Activated T-cell treated with anti-CD3 and anti-CD28 coated beads, Interleukin-2, amount 50 U/mL, for 4 hours (primary cell): ENCODE measurements at regions not wholly inside any gene's neighbourhood (a gene's known extent, or its start where the extent isn't known, plus 50 kb on each side); places are given as distances from the start of the nearest gene placed in this dataset.

ENCODE experiments used
- ATAC-seq, 2 donors: fragments of 200-7000 bp; cut with Tn5 transposase; one replicate each; pipeline ENCODE4 v1.10.0; 2021
- DNase-seq: peaks from one replicate; pipeline ENCODE4 v3.0.0-alpha.2; 2020
- H3K27me3 Mint-ChIP-seq: one replicate; pipeline ENCODE4 v1.8.0; 2021; ENCODE audit warnings: low read depth, mixed read lengths
- H3K36me3 Mint-ChIP-seq: one replicate; pipeline ENCODE4 v1.8.0; 2022; ENCODE audit warnings: mixed read lengths; ENCODE audit not compliant: insufficient read depth
- H3K4me1 Mint-ChIP-seq: one replicate; pipeline ENCODE4 v1.8.0; 2021; ENCODE audit warnings: low read depth, mixed read lengths
- H3K4me3 Mint-ChIP-seq: one replicate; pipeline ENCODE4 v1.8.0; 2021; ENCODE audit warnings: mild to moderate bottlenecking, moderate library complexity, mixed read lengths
- H3K9me3 Mint-ChIP-seq: one replicate; pipeline ENCODE4 v1.8.0; 2021; ENCODE audit warnings: mixed read lengths

DNA sequence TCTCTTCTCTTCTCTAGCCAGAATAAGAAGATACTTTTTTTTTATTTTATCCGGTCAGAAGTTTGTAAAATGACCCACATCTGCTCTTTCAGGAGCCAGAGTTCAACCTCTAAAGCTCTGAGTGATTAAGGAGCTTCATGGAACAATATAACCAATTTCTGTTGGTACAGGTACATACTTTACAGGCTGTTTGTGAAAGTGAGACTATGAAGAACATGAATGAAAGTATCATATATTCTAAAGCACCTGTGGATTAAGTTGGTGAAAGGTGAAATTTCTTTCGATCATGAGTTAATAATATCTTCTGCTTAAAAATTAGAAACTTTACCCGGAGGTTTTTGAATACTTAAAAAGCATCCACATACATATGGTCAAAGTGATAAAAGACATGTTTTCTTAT, 65.2 kb downstream of the DMRT2 start:
- no peak for DNase-seq
- Mint-ChIP-seq H3K36me3 (no peaks in the 10 kb centered on the region), H3K4me3 (no peak overlapping the region), H3K27me3 (no peaks in the 10 kb centered on the region), H3K9me3 (peaks cover 4% of the 10 kb centered on the region), H3K4me1 (no peaks in the 10 kb centered on the region)
- no peak for ATAC-seq

DNA sequence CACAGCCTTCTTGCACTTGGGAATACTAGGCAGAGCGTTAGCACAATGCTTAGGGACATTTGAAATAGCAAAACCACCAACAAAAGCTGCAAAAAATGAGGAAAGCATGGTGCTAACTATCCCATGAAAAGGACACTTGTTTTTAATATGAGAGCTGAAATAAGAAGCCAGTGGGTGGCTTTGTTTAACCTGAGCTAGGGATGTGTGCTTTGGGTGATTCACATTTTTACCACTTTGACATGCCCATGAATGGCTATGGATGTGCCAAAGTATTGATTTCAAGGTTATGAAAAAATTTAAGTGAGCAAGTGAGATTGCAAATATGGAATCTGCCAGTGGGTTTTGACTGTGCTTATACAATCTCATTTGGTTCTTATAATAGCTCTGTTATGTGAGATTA, 67.3 kb downstream of the DMRT2 start:
- no peak for ATAC-seq
- H3K4me3 Mint-ChIP-seq, result no peak overlapping the region
- H3K27me3 Mint-ChIP-seq, result peaks cover 3% of the 10 kb centered on the region
- no peak for DNase-seq
- H3K4me1 Mint-ChIP-seq, result no peaks in the 10 kb centered on the region
- H3K9me3 Mint-ChIP-seq, result peaks cover 4% of the 10 kb centered on the region
- H3K36me3 Mint-ChIP-seq, result no peaks in the 10 kb centered on the region

DNA sequence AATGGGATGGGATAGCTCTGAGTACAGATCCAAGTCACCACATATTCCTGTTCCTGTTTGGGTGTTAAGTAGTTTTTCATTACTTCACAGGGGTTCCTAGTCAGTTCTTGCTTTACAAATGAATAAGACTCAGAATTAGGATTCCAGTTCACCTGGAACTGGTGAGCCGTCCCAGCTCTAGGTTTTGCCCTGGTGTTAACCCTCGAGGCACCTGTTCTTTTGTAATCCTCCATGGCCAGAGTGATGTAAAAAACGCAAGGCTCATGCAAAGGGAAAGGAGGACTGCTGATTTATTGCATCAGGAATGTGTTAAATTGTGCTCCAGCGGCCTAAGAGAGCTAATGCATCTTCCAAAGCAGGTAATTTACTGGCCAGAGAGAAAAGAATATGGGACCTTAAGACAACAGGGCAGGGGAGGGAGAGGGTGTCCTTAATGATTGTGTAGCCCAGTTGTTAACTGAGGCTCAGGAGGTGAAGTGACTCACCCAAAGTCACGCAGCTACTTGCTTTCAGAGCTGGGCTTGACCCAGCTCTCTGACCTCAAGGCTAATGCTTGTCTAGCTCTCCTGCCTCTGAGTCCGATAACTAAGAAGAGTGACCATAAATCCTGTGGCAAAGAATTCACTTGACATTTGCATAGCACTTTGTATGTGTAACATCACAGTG, 70.5 kb downstream of the DMRT2 start:
- H3K9me3 Mint-ChIP-seq, result no peaks in the 10 kb centered on the region
- H3K4me3 Mint-ChIP-seq, result no peak overlapping the region
- DNase-seq (no peak), ATAC-seq (no peak)
- H3K36me3 Mint-ChIP-seq, result no peaks in the 10 kb centered on the region
- H3K27me3 Mint-ChIP-seq, result peaks cover 5% of the 10 kb centered on the region
- H3K4me1 Mint-ChIP-seq, result no peaks in the 10 kb centered on the region

DNA sequence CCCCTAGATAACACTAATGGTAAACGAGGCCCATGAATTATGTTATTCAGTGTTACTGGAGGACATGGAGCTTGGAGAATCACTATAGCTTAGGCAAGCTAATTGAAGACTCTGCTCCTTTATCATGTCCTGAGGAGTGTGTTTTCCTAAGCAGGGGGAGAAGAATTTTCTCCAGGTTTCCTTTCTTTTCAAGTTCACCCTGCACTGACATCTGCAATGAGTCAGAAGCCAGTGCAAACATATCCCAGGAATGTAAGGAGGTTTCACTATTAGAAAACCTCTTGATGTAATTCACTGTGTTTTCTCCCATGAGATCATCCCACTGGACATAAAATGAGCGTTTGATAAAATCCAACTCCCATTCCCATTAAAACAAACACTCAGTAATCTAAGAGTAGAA, 75.6 kb downstream of the DMRT2 start:
- ATAC-seq, result no peak

DNA sequence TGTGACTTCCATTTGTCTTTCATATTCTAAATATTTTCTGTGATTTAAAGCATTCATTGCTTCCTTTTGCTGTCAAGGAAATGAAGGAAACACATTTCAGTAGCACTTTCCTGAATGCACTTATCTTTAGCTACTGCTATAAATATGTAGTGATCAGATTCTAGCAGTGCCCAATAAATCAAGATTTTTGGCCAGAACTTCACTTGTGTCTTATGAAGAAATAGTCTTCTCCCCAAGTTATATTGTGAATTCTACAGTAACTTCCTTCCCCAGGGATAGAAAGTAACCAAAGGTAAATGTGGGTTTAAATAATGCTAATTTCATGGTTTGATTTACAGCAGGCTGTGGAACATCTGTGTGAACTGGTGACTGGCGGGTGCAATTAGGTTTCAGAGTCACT, 77.9 kb downstream of the DMRT2 start:
- Mint-ChIP-seq H3K27me3 (peaks cover 6% of the 10 kb centered on the region), H3K4me3 (no peak overlapping the region), H3K36me3 (no peaks in the 10 kb centered on the region), H3K4me1 (no peaks in the 10 kb centered on the region), H3K9me3 (peaks cover 7% of the 10 kb centered on the region)
- ATAC-seq (no peak), DNase-seq (no peak)

More for the DNA sequence above, 75.6 kb downstream of the DMRT2 start:
- no peaks in the 10 kb centered on the region for H3K4me1 Mint-ChIP-seq
- no peaks in the 10 kb centered on the region for H3K36me3 Mint-ChIP-seq
- H3K9me3 Mint-ChIP-seq, result no peaks in the 10 kb centered on the region
- no peak for DNase-seq
- peaks cover 8% of the 10 kb centered on the region for H3K27me3 Mint-ChIP-seq
- no peak overlapping the region for H3K4me3 Mint-ChIP-seq

DNA sequence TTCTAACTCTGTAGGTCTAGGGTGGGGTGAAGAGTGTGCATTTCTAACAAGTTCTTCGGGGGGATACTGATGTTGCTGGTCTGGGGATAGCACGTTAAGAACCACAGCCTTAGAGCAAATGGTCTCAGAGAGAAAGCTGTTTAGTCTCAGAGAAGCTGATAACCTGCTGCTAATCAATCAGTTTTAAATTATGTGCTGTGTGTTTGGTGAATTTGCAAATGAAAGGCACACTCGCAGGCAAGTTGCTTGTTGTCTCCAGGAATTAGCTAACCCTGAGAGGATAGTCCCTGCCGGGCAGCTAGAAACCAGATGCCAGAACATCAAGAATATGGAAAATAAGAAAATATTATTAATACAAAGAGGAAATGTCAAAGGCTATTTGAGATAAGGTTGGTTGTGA, 79.2 kb downstream of the DMRT2 start:
- Mint-ChIP-seq H3K9me3 (peaks cover 7% of the 10 kb centered on the region), H3K36me3 (no peaks in the 10 kb centered on the region), H3K27me3 (peaks cover 6% of the 10 kb centered on the region), H3K4me1 (no peaks in the 10 kb centered on the region), H3K4me3 (no peak overlapping the region)
- DNase-seq, result no peak
- no peak for ATAC-seq

DNA sequence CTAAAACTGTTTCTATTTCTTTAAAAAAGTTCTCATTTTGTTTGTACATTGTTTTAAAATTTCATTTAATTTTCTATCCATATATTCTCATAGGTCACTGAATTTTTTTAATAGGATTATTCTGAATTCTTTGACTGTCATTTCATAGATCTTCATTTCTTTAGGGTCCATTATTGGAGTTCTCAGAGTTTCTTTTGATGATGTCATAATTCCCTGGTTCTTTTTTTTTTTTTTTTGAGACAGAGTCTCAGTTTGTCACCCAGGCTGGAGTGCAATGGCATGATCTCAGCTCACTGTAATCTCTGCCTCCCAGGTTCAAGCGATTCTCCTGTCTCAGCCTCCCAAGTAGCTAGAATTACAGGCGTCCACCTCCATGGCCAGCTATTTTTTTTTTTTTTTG, 89.9 kb downstream of the DMRT2 start:
- H3K36me3 Mint-ChIP-seq, result peaks cover 2% of the 10 kb centered on the region

DNA sequence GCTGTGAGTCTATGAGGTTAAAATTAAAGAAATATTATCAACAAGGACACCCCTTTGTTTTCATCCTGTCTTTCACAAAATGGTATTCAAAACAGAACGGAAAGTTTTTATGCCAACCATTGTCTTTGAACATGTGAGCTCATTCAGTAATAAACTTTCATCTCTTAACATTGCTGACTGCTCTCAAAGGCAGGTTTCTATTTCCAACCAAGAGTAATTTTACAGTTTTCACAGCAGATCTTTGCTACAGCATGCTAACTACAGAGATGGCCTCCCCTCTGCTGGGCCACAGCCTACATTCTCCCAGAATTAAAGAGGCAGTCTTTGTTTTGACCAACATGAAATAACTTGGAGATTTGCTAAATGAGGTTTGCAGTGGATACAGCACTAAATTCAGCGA, 101.5 kb downstream of the DMRT2 start:
- Mint-ChIP-seq H3K36me3 (no peaks in the 10 kb centered on the region), H3K27me3 (no peaks in the 10 kb centered on the region), H3K4me3 (no peak overlapping the region), H3K9me3 (peaks cover 1% of the 10 kb centered on the region), H3K4me1 (no peaks in the 10 kb centered on the region)
- ATAC-seq (no peak), DNase-seq (no peak)

More for the DNA sequence above, 89.9 kb downstream of the DMRT2 start:
- DNase-seq (no peak), ATAC-seq (no peak)
- Mint-ChIP-seq H3K27me3 (peaks cover 2% of the 10 kb centered on the region), H3K4me3 (no peak overlapping the region), H3K4me1 (no peaks in the 10 kb centered on the region), H3K9me3 (peaks cover 36% of the 10 kb centered on the region)

DNA sequence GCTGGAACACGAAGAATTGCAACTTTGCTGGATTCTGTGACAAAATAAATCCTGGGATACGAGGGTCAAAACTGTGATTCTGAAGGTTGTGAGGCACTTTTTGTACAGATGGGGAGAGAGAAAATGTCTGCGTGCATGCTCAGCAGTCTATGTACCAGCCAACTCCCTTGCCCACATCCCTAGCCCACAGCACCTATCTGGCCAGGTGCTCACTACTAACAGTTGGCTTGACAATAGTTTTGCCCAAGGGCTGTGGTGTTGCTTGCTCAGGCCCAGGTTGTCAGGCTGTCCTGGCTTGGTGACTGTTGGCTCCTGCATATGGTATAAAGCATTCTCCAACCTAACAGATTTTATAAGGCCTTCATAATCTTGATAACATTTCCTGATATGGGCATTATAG, 102.0 kb downstream of the DMRT2 start:
- DNase-seq (no peak), ATAC-seq (no peak)
- Mint-ChIP-seq H3K4me1 (no peaks in the 10 kb centered on the region), H3K27me3 (no peaks in the 10 kb centered on the region), H3K9me3 (no peaks in the 10 kb centered on the region), H3K36me3 (no peaks in the 10 kb centered on the region), H3K4me3 (no peak overlapping the region)

DNA sequence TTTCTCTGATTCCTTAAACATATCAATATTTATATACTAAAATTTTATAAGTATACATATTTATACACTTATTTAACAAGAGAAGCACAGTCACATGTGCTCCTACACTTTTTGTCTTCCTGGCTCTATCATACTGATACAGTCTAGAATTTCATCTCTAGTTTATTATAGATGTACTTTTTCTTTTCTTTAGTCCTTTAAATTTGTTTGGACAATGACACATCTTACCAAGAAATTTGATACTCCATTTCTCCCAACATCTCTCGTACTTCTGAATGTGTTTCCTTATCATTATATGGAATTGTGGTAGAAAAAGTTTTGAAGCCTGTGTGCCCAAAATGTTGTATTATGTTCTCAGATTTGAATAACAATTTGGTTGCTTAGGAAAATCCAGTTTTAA, 104.6 kb downstream of the DMRT2 start:
- no peaks in the 10 kb centered on the region for H3K27me3 Mint-ChIP-seq
- DNase-seq (no peak), ATAC-seq (no peak)
- H3K9me3 Mint-ChIP-seq, result no peaks in the 10 kb centered on the region
- H3K36me3 Mint-ChIP-seq, result no peaks in the 10 kb centered on the region
- H3K4me1 Mint-ChIP-seq, result no peaks in the 10 kb centered on the region
- H3K4me3 Mint-ChIP-seq, result no peak overlapping the region

DNA sequence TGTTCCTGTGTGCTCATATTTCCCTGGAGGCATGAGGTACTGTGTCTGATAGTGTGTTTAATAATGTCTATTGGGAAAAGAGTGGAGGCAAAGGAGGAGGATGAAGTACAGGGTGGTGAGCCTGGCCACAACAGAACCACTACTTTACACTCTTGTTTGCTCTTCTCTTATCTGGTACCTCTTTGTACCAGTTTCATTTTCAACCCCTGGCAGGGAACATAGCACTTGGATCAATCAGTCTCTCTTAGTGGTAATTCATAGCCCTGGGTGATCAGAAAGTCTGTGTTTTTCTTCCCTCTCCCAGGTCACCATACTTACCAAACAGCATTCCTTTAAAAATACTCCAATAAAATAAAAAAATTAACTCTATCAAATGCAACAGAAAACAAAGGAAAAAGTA, 105.4 kb downstream of the DMRT2 start:
- H3K9me3 Mint-ChIP-seq, result no peaks in the 10 kb centered on the region
- H3K27me3 Mint-ChIP-seq, result no peaks in the 10 kb centered on the region
- no peak for ATAC-seq
- DNase-seq, result no peak
- H3K4me3 Mint-ChIP-seq, result no peak overlapping the region
- H3K36me3 Mint-ChIP-seq, result no peaks in the 10 kb centered on the region
- no peaks in the 10 kb centered on the region for H3K4me1 Mint-ChIP-seq

DNA sequence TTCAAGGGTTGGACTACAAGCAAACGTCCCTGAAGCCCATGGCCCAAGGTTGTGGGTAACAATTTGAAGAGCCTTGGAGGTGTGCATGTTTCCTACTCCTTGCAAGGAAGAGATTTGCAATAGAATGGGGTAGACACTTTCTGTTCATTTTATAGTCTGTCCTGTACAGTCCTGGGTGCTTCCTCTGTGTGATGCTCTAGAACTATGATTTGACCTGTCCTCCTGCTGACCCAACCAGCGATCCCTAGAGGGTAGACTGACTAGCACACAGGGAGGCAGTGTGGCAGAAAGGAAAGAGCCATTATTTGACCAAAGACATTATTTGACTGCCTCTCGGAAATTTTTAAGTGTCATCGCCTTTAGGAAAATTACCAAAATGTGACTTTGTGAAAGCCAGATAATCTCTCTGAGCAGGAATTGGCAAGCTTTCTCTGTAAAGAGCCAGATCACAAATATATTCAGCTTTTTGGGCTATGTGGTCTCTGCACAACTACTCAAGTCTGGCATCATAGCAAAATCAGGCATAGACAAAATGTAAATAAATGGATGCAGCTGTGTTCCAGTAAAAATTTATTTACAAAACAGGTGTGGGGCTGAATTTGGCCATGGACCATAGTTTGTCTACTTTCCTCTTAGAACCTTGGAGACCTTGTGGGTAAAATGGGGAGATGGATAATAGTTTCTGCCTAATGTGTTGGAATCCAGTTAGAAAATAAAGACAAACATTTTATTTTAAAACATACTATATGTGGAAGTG, 106.8 kb downstream of the DMRT2 start:
- no peak for DNase-seq
- Mint-ChIP-seq H3K9me3 (no peaks in the 10 kb centered on the region), H3K36me3 (no peaks in the 10 kb centered on the region), H3K4me3 (no peak overlapping the region), H3K27me3 (no peaks in the 10 kb centered on the region), H3K4me1 (no peaks in the 10 kb centered on the region)
- no peak for ATAC-seq

DNA sequence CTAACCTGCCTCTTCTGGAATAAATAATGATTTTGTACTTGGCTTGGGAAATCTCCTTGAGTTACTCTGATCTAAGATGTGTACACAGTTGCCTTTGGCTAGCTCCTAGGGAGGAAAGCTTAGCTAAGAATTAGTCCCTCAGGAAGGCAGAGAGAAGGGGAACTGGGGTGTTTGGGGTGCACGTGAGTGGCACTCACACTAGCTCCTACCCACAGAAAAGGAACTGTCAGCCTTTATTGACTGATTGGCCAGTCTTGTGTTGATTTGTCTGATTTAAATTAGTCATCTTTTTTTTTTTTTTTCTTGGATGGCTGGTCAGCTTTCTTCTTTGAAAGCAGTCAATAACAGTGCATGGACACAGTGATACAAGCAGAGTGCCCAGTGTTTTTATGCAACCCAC, 107.7 kb downstream of the DMRT2 start:
- Mint-ChIP-seq H3K36me3 (no peaks in the 10 kb centered on the region), H3K4me1 (no peaks in the 10 kb centered on the region), H3K27me3 (no peaks in the 10 kb centered on the region), H3K9me3 (no peaks in the 10 kb centered on the region), H3K4me3 (no peak overlapping the region)
- ATAC-seq (no peak), DNase-seq (no peak)

DNA sequence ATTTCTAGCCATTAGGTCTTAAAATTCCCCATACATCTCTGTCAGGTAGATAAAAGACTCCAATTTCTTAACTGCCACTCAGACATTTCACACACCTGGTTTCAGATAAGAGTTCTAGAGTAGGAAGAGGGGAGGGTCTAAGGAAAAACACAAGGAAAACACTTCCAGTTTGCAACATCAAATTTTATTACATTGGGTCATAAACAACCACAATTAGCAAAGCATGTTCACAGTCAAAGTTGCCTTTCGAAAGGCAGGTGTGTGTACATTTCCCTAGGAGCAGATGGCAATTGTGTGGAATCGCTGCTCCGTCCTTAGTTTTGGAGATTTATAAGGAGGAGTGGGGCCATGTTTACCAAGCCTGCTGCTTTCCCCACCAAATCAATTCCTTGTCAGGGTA, 120.8 kb downstream of the DMRT2 start:
- Mint-ChIP-seq H3K36me3 (no peaks in the 10 kb centered on the region), H3K9me3 (peaks cover 6% of the 10 kb centered on the region), H3K27me3 (no peaks in the 10 kb centered on the region), H3K4me3 (no peak overlapping the region), H3K4me1 (no peaks in the 10 kb centered on the region)
- ATAC-seq, result no peak
- DNase-seq, result no peak

DNA sequence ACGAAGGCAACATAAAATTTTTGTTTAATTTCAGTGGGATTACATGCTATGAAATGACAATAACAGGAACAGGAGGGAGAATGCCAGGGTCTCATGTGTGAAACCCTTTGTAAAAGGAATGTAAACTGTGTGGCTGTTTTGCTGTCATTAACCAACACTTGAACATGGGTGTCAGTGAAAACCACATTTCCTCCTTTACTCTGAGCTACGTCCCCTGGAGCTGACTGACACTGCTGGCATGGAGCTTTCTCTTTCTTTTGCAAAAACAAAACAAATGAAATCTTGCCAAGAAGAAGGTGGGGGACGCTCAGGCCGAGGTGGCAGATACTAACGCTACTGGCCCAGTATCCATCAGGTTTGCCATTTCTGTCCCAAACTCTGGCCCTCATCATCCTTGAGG, 121.4 kb downstream of the DMRT2 start:
- Mint-ChIP-seq H3K27me3 (no peaks in the 10 kb centered on the region), H3K4me3 (no peak overlapping the region), H3K36me3 (no peaks in the 10 kb centered on the region), H3K4me1 (no peaks in the 10 kb centered on the region), H3K9me3 (peaks cover 6% of the 10 kb centered on the region)
- no peak for ATAC-seq
- DNase-seq, result no peak
